Glomerular visceral epithelial cell (primary cell): ENCODE measurements at regions not wholly inside any gene's neighbourhood (a gene's known extent, or its start where the extent isn't known, plus 50 kb on each side); places are given as distances from the start of the nearest gene placed in this dataset.

ENCODE experiments used
- DNase-seq: peaks from one replicate; pipeline ENCODE4 v3.0.0-alpha.2; 2016; ENCODE audit errors: extremely low spot score

DNA sequence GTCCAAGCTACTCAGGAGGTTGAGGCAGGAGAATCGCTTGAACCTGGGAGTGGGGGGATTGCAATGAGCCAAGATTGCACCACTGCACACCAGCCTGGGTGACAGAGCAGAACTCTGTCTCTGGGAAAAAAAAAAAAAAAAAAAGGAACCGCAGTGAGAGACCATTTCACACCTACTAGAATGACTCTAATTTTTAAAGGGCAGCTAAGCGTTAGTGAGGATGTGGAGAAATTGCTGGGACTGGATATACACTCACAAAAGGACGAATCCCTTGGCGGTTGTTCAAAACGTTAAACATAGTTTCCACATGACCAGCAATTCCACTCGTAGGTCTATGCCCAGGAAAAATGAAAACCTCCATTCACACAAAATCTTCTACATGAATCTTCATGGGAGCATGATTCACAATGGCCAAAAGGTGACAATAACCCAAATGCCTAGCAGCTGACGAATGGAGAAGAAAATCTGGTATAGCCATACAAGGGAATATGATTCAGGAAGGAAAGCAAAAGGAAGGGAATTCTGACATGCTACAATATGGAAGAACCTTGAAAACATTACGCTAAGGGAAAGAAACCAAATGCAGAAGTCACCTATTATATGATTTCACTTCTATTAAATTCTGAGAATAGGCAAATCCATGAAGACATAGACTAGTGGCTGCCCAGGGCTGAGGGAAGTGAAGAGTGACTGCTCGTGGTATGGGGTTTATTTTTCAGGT lies 127.0 kb downstream of the CHSY1 start:
- DNase-seq = peak; percentile 93

DNA sequence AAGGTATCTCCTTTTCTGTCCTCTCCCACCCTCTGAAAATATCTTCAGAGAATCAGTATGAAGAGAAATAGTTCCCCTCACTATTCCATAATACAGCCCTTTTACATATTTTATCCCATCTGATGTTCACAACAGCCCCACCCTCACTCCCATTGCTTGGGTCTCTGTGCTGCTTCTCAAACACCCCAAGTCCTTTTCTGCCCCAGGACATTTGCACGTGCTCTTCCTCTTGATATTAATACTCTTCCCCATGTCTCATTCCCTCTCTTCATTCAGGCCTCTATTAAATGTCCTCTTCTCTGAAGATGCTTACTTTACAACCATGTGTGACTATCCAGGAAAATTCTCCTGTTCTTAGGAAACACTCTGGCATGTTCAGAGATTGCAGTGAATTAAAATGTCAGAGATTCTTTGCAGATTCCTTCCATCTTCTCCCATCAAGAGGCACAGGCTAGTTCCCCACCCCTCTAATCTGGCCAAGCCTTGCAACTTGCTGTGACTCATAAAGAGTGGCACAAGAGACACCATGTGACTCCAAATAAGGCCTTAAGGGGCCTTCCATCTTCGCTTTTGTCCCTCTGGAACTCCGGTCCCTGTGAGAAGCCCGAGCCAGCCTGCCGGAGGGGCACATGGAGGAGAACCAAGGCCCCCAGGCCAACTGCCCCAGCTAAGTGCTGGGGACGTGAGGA lies 128.5 kb downstream of the CHSY1 start:
- no peak for DNase-seq

DNA sequence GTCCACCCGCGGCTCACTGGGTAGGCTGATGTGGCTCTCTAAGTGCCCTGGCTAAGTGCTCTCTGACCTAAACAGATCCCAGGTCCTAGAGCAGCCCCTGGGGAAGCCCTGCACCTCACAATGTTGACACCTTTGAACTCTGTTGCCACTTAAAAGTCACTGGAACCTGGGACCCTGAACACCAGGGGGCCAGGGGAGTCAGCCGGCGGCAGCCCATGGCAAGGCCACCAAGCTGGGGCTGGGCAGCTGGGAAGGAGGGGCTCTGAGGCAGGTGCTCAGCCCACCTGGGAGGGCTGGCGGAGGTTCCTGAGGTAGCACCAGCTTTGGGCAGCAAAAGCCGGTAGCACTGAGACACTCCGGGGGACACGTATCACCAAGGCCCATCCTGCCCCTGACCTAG lies 129.0 kb downstream of the CHSY1 start:
- no peak for DNase-seq

DNA sequence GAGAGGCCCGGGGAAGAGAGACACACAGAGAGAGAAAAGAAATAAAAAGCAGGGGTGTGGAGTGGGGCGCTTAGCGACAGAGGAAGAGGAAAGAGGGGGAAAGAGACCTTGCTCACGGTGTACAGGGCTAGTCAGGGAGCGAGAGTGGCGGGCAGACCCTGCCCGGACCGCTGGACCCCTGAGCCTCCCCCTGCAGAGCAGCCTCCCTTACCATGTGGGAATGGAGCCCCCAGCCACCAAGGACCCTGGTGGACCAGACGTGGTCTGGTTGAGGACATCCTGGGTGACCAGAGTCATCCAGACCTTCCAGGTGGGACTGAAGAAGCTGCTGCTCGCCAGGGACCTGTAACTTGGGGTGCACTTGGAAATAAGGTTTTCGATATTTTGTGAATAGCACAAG lies 129.6 kb downstream of the CHSY1 start:
- no peak for DNase-seq

DNA sequence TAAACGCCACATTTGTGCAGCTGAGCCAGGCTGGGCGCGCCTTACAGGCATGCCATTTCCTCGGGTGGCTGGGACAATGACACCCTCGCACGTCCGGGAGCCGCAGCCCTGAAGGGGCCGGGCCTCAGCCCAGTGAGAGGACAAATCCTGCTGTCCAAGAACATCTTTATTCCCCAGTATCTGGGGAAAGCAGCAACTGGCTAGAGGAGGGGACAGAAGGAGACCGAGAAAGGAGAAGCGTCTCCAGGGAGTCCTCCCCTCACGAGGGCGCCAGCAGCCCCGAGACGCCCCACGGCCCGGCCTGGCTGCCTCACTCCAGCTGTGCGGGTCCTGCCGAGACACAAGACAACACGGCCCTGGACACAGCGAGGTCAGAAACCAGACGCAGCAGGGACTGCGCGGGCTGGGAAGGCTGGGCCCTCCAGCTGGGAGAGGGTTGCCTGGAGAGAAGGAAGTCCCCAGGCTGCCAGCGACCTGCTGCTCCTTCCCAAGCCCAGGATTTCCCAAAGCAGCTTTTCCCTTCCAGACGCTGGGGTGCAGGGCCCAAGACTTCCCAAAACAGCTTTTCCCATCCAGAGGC lies 130.2 kb downstream of the CHSY1 start:
- DNase-seq = peak; percentile 56

DNA sequence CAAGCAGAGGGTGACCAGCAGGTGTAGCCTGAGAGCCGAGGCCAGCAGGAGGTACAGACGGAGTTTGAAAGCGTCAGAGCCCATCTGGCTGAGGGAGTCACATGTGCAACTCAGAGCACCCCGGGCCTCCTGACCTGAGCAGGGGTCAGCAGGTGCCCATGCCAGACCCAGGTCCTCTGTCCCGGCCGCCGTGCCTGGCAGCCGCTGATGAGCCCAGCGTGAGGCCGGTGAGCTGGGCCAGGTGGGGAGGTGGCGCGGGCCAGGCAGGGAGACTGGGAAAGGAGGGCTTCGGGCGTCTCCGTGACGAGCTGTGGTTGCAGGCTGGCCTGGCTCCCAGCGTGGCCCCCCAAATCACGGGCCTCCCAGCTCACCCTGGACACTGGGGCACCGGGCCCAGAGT lies 130.9 kb downstream of the CHSY1 start:
- DNase-seq = no peak

DNA sequence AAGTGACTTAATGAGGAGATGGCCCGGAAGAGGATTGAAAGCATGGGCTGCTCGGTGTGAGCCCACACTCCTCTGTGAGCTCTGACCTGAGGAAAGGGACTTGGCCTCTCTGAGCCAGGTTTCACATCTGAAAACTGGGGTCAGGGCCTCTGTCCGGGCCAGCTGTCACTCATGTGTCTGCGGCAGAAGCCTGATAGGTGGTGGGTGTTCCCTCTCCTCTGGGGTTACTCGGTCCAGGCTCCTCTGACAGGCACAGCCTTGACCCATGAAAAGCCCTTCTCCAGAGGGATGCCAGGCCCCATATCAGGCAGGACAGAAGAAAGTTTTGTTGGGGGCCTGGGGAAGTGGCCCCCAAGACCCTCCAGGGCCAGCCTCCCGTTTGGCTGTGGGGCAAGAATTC lies 131.4 kb downstream of the CHSY1 start:
- DNase-seq = no peak
